Esophagus muscularis mucosa (tissue), 4 donors: ENCODE measurements at regions not wholly inside any gene's neighbourhood (a gene's known extent, or its start where the extent isn't known, plus 50 kb on each side); places are given as distances from the start of the nearest gene placed in this dataset.

Source experiments
- DNase-seq: peaks from one replicate; pipeline ENCODE4 v3.0.0-alpha.2; 2017; ENCODE audit errors: extremely low spot score
- H3K27ac ChIP-seq, 4 donors: fragments of 200-600 bp; sonication (generic); replicated peaks in 1 of 4; 1 replicate in 3 of 4; 2 replicates in 1 of 4; pipeline ENCODE4 v1.5.1; 2016 to 2019; ENCODE audit warnings: mild to moderate bottlenecking in 1 of 4
- H3K27me3 ChIP-seq, 4 donors: fragments of 200-600 bp; sonication (generic); one replicate each; pipeline versions ENCODE4 v1.5.1 to v1.6.0; 2016 to 2019
- H3K36me3 ChIP-seq, 4 donors: fragments of 200-600 bp; sonication (generic); one replicate each; pipeline ENCODE4 v1.5.1; 2016 to 2019
- H3K4me1 ChIP-seq, 4 donors: fragments of 200-600 bp; sonication (generic); one replicate each; pipeline ENCODE4 v1.5.1; 2016 to 2019
- H3K4me3 ChIP-seq, 4 donors: fragments of 200-600 bp; sonication (generic); 1 replicate in 2 of 4; 2 replicates in 2 of 4; pipeline ENCODE4 v1.5.1; 2016 to 2019; ENCODE audit warnings: mild to moderate bottlenecking in 4 of 4, moderate library complexity in 1 of 4
- H3K9me3 ChIP-seq, 4 donors: fragments of 200-600 bp; sonication (generic); 1 replicate in 3 of 4; 2 replicates in 1 of 4; pipeline ENCODE4 v1.5.1; 2016 to 2019
- EP300 ChIP-seq: sonication (generic); formaldehyde crosslinking; IDR thresholded peaks from one replicate; pipeline ENCODE4 v1.6.1; 2017; ENCODE audit warnings: antibody characterized with exemption
- POLR2A ChIP-seq: fragments of 450-650 bp; IDR thresholded peaks from one replicate; pipeline ENCODE4 v1.6.1; 2017; ENCODE audit warnings: antibody characterized with exemption, moderate library complexity, mild to moderate bottlenecking, low read depth
- POLR2AphosphoS5 ChIP-seq, 2 donors: sonication (generic); formaldehyde crosslinking; IDR thresholded peaks; one replicate each; pipeline ENCODE4 v1.6.1; 2017; ENCODE audit warnings: antibody characterized with exemption in 2 of 2
- WGBS: methylation state at CpG from one replicate; pipeline ENCODE4 v1.1.5; 2018; 5-methylcytosine and 5-hydroxymethylcytosine counted together
- intact Hi-C: fragments of 100-400 bp; cut with DNase I; formaldehyde crosslinking; loops from one replicate; pipeline ENCODE4 v1.15.1; 2023
- TF ChIP-seq, protein P1 (sequence below), 3 experiments: fragments of 200-600 bp in 2 of 3; fragments of 450-650 bp in 1 of 3; sonication (generic) in 2 of 3; IDR thresholded peaks; one replicate each; pipeline ENCODE4 v1.5.1; 2017 to 2019; ENCODE audit warnings: antibody characterized with exemption in 3 of 3, mild to moderate bottlenecking in 2 of 3, moderate library complexity in 1 of 3

- WGBS, result 53% methylated on average over 3 of the region's 3 CpGs
- Histone ChIP-seq H3K27ac (no peak overlapping the region), H3K27me3 (peaks cover 0 to 9% (median 0%) of the 10 kb centered on the region in 4 donors), H3K9me3 (no peaks in the 10 kb centered on the region), H3K36me3 (no peaks in the 10 kb centered on the region), H3K4me1 (no peaks in the 10 kb centered on the region), H3K4me3 (no peak overlapping the region)
- DNase-seq, result no peak
- intact Hi-C loops, result no loop called here
- no peak for TF ChIP-seq EP300
- TF ChIP-seq, protein P1, sequence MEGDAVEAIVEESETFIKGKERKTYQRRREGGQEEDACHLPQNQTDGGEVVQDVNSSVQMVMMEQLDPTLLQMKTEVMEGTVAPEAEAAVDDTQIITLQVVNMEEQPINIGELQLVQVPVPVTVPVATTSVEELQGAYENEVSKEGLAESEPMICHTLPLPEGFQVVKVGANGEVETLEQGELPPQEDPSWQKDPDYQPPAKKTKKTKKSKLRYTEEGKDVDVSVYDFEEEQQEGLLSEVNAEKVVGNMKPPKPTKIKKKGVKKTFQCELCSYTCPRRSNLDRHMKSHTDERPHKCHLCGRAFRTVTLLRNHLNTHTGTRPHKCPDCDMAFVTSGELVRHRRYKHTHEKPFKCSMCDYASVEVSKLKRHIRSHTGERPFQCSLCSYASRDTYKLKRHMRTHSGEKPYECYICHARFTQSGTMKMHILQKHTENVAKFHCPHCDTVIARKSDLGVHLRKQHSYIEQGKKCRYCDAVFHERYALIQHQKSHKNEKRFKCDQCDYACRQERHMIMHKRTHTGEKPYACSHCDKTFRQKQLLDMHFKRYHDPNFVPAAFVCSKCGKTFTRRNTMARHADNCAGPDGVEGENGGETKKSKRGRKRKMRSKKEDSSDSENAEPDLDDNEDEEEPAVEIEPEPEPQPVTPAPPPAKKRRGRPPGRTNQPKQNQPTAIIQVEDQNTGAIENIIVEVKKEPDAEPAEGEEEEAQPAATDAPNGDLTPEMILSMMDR (IDR thresholded peaks at IDR 0.05), result no peak
- TF ChIP-seq POLR2A, result no peak
- TF ChIP-seq POLR2AphosphoS5 (IDR thresholded peaks at IDR 0.05), result no peak
These were observed 297.7 kb downstream of the IRX2 start for GRCh38 chr5:2453781-2454180.

GRCh38 chr5:2451100-2451499, 300.4 kb downstream of the IRX2 start:
- DNase-seq, result no peak
- H3K4me1 ChIP-seq, result no peaks in the 10 kb centered on the region
- intact Hi-C loops, result no loop called here
- no peak for TF ChIP-seq POLR2A
- no peak for TF ChIP-seq POLR2AphosphoS5 (IDR thresholded peaks at IDR 0.05)
- no peak for TF ChIP-seq EP300
- TF ChIP-seq, protein P1 (IDR thresholded peaks at IDR 0.05), result no peak
- H3K36me3 ChIP-seq, result no peaks in the 10 kb centered on the region
- H3K27me3 ChIP-seq, result peaks cover 0 to 4% (median 0%) of the 10 kb centered on the region in 4 donors
- H3K27ac ChIP-seq, result no peak overlapping the region
- H3K9me3 ChIP-seq, result no peaks in the 10 kb centered on the region
- H3K4me3 ChIP-seq, result no peak overlapping the region

GRCh38 chr5:2442496-2443354, 308.8 kb downstream of the IRX2 start:
- Histone ChIP-seq H3K27ac (no peak overlapping the region), H3K4me3 (no peak overlapping the region), H3K36me3 (no peaks in the 10 kb centered on the region), H3K9me3 (no peaks in the 10 kb centered on the region), H3K4me1 (no peaks in the 10 kb centered on the region), H3K27me3 (peaks cover 0 to 11% (median 0%) of the 10 kb centered on the region in 4 donors)
- 62% methylated on average over 25 of the region's 31 CpGs for WGBS
- TF ChIP-seq POLR2AphosphoS5 (IDR thresholded peaks at IDR 0.05) (no peak), EP300 (no peak), POLR2A (no peak)
- TF ChIP-seq, protein P1 (IDR thresholded peaks at IDR 0.05), result no peak
- DNase-seq, result no peak
- intact Hi-C loops, result no loop called here

DNA sequence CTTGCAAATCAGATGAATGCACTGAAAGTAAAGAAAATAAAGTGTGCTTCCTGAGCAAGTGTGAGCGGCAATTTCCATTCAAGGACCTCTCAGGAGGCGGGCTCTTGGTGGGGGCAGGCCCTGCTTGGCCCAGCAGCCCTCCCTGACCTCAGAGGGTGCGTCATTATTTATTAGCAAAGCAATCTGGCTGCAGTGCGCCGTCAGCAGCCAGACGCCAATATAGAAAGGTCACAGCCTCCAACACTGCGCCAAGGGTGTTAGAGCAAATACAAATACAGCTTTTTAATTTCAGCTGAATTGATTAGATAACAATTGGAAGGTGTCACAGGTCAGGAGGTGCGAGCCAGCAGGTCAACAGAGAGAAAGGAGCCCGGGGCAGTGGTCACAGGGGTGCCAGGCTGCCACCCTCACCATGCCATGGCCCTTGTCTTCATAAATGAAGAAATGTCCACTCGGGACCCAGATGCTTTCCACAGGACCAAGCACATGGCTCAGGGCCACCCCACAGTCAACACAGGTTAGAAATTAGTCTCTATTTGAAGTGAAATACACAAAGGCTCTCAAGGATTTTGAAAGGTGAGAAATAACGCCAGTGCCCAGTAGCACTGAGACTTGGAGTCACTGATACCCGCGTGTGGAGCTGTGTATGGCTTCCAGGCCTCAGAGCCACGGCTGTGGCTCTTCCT, 309.8 kb downstream of the IRX2 start:
- Histone ChIP-seq H3K36me3 (no peaks in the 10 kb centered on the region), H3K4me1 (no peaks in the 10 kb centered on the region), H3K9me3 (no peaks in the 10 kb centered on the region), H3K27me3 (peaks cover 0 to 11% (median 0%) of the 10 kb centered on the region in 4 donors), H3K27ac (no peak overlapping the region), H3K4me3 (no peak overlapping the region)
- WGBS, result 72% methylated on average over 14 of the region's 14 CpGs
- no peak for TF ChIP-seq POLR2AphosphoS5 (IDR thresholded peaks at IDR 0.05)
- DNase-seq, result no peak
- intact Hi-C loops, result no loop called here

- DNase-seq, result no peak
- Histone ChIP-seq H3K27ac (no peak overlapping the region), H3K36me3 (no peaks in the 10 kb centered on the region), H3K4me1 (no peaks in the 10 kb centered on the region), H3K27me3 (peaks cover 0 to 21% (median 0%) of the 10 kb centered on the region in 4 donors), H3K9me3 (no peaks in the 10 kb centered on the region), H3K4me3 (no peak overlapping the region)
- intact Hi-C loops, result no loop called here
- TF ChIP-seq POLR2A (no peak), EP300 (no peak), POLR2AphosphoS5 (IDR thresholded peaks at IDR 0.05) (no peak)
- TF ChIP-seq, protein P1 (IDR thresholded peaks at IDR 0.05), result no peak
- WGBS, result 90% methylated on average over 3 of the region's 3 CpGs
These were observed 311.9 kb downstream of the IRX2 start for GRCh38 chr5:2439608-2440007.
